Activated naive CD8-positive, alpha-beta T cell treated with anti-CD3 and anti-CD28 coated beads, Interleukin-2, amount 10 ng/mL, durations not matched to agents 7 days and 5 days (primary cell): ENCODE measurements at regions not wholly inside any gene's neighbourhood (a gene's known extent, or its start where the extent isn't known, plus 50 kb on each side); places are given as distances from the start of the nearest gene placed in this dataset.
"Not testable (repeated sequence)": the region's sequence is repeated elsewhere in the genome, so short reads cannot be mapped to it uniquely, and the experiment has no call there.

Experiments
- ATAC-seq: fragments of 150-1000 bp; cut with Tn5 transposase; one replicate; pipeline ENCODE4 v1.10.0; 2021; ENCODE audit warnings: low read depth, moderate library complexity
- POLR2A ChIA-PET: fragments of 350-600 bp; sonication (Branson Sonifier 250); formaldehyde crosslinking; loops from one replicate; lab custom pipeline; 2021; ENCODE audit warnings: antibody characterized with exemption; lab: Charles Lee
- DNase-seq: peaks from one replicate; pipeline ENCODE4 v3.0.0; 2021
- H3K27ac Mint-ChIP-seq: one replicate; pipeline ENCODE4 v1.8.0; 2022; ENCODE audit warnings: mild to moderate bottlenecking, mixed read lengths
- H3K27me3 Mint-ChIP-seq: one replicate; pipeline ENCODE4 v1.8.0; 2022; ENCODE audit warnings: mild to moderate bottlenecking, moderate library complexity, mixed read lengths
- H3K36me3 Mint-ChIP-seq: one replicate; pipeline ENCODE4 v1.8.0; 2021; ENCODE audit warnings: mild to moderate bottlenecking, mixed read lengths
- H3K4me1 Mint-ChIP-seq: one replicate; pipeline ENCODE4 v1.8.0; 2021; ENCODE audit warnings: mixed read lengths
- H3K4me3 Mint-ChIP-seq: one replicate; pipeline ENCODE4 v1.8.0; 2022; ENCODE audit warnings: mild to moderate bottlenecking, moderate library complexity, mixed read lengths
- H3K9me3 Mint-ChIP-seq: one replicate; pipeline ENCODE4 v1.8.0; 2021; ENCODE audit warnings: mixed read lengths

- no peak for ATAC-seq
- H3K9me3 Mint-ChIP-seq: peaks cover 1% of the 10 kb centered on the region
Measured at GRCh38 chr5:163309914-163310313, 127.5 kb upstream of the CCNG1 start.

GRCh38 chr5:163310997-163311396 lies 126.4 kb upstream of the CCNG1 start:
- Mint-ChIP-seq H3K4me1 (no peaks in the 10 kb centered on the region), H3K9me3 (peaks cover 4% of the 10 kb centered on the region), H3K27me3 (peaks cover 3% of the 10 kb centered on the region), H3K4me3 (no peak overlapping the region), H3K36me3 (no peaks in the 10 kb centered on the region), H3K27ac (no peak overlapping the region)
- DNase-seq (no peak), ATAC-seq (no peak)
- POLR2A ChIA-PET: no interaction called here

More at GRCh38 chr5:163309914-163310313, 127.5 kb upstream of the CCNG1 start:
- no peaks in the 10 kb centered on the region for H3K4me1 Mint-ChIP-seq
- H3K4me3 Mint-ChIP-seq: no peak overlapping the region
- no peak for DNase-seq
- H3K36me3 Mint-ChIP-seq: no peaks in the 10 kb centered on the region
- H3K27me3 Mint-ChIP-seq: peaks cover 3% of the 10 kb centered on the region
- H3K27ac Mint-ChIP-seq: no peak overlapping the region
- POLR2A ChIA-PET: no interaction called here

- Mint-ChIP-seq H3K4me1 (no peaks in the 10 kb centered on the region), H3K27me3 (peaks cover 3% of the 10 kb centered on the region), H3K4me3 (no peak overlapping the region), H3K27ac (no peak overlapping the region), H3K9me3 (peaks cover 4% of the 10 kb centered on the region), H3K36me3 (no peaks in the 10 kb centered on the region)
- DNase-seq (no peak), ATAC-seq (no peak)
- POLR2A ChIA-PET: no interaction called here
Measured at GRCh38 chr5:163312598-163312997, 124.8 kb upstream of the CCNG1 start.

GRCh38 chr5:163313049-163313448 lies 124.3 kb upstream of the CCNG1 start:
- H3K4me3 Mint-ChIP-seq, H3K9me3 Mint-ChIP-seq, H3K4me1 Mint-ChIP-seq, POLR2A ChIA-PET, DNase-seq, ATAC-seq, H3K27me3 Mint-ChIP-seq, H3K36me3 Mint-ChIP-seq, H3K27ac Mint-ChIP-seq: not testable (repeated sequence)

GRCh38 chr5:163316374-163316773 lies 121.0 kb upstream of the CCNG1 start:
- DNase-seq, H3K27ac Mint-ChIP-seq, H3K9me3 Mint-ChIP-seq, H3K27me3 Mint-ChIP-seq, H3K4me1 Mint-ChIP-seq, ATAC-seq, H3K36me3 Mint-ChIP-seq, H3K4me3 Mint-ChIP-seq, POLR2A ChIA-PET: not testable (repeated sequence)

- Mint-ChIP-seq H3K27me3 (peaks cover 4% of the 10 kb centered on the region), H3K9me3 (peaks cover 3% of the 10 kb centered on the region), H3K4me3 (no peak overlapping the region), H3K36me3 (no peaks in the 10 kb centered on the region), H3K27ac (no peak overlapping the region), H3K4me1 (no peaks in the 10 kb centered on the region)
- POLR2A ChIA-PET: no interaction called here
- ATAC-seq (no peak), DNase-seq (no peak)
Measured at GRCh38 chr5:163318707-163319106, 118.7 kb upstream of the CCNG1 start.

- H3K27me3 Mint-ChIP-seq: peaks cover 4% of the 10 kb centered on the region
- DNase-seq: no peak
- no peak for ATAC-seq
- H3K4me3 Mint-ChIP-seq: no peak overlapping the region
- POLR2A ChIA-PET: interaction anchor here (0.7 kb wide), 1 partner anchor 909 kb away, joined by 3 read pairs; no protein-coding TSS in a partner anchor
- no peak overlapping the region for H3K27ac Mint-ChIP-seq
- no peaks in the 10 kb centered on the region for H3K9me3 Mint-ChIP-seq
- H3K4me1 Mint-ChIP-seq: no peaks in the 10 kb centered on the region
- no peaks in the 10 kb centered on the region for H3K36me3 Mint-ChIP-seq
Measured at GRCh38 chr5:163321511-163321910, 115.9 kb upstream of the CCNG1 start.

- H3K9me3 Mint-ChIP-seq: no peaks in the 10 kb centered on the region
- POLR2A ChIA-PET: no interaction called here
- peaks cover 2% of the 10 kb centered on the region for H3K27me3 Mint-ChIP-seq
- no peaks in the 10 kb centered on the region for H3K36me3 Mint-ChIP-seq
- H3K4me1 Mint-ChIP-seq: no peaks in the 10 kb centered on the region
- no peak for DNase-seq
- no peak for ATAC-seq
- no peak overlapping the region for H3K27ac Mint-ChIP-seq
- no peak overlapping the region for H3K4me3 Mint-ChIP-seq
Measured at GRCh38 chr5:163330723-163331668, 106.4 kb upstream of the CCNG1 start.

GRCh38 chr5:163336074-163336473 lies 101.3 kb upstream of the CCNG1 start:
- H3K4me3 Mint-ChIP-seq, H3K36me3 Mint-ChIP-seq, POLR2A ChIA-PET, H3K27me3 Mint-ChIP-seq, H3K4me1 Mint-ChIP-seq, ATAC-seq, H3K9me3 Mint-ChIP-seq, H3K27ac Mint-ChIP-seq, DNase-seq: not testable (repeated sequence)

- no peak overlapping the region for H3K4me3 Mint-ChIP-seq
- DNase-seq: no peak
- no peaks in the 10 kb centered on the region for H3K9me3 Mint-ChIP-seq
- H3K27me3 Mint-ChIP-seq: no peaks in the 10 kb centered on the region
- no peaks in the 10 kb centered on the region for H3K4me1 Mint-ChIP-seq
- ATAC-seq: no peak
- H3K36me3 Mint-ChIP-seq: no peaks in the 10 kb centered on the region
- POLR2A ChIA-PET: no interaction called here
- H3K27ac Mint-ChIP-seq: no peak overlapping the region
Measured at GRCh38 chr5:163339148-163339547, 98.2 kb upstream of the CCNG1 start.

GRCh38 chr5:163340378-163340777 lies 97.0 kb upstream of the CCNG1 start:
- ATAC-seq, H3K36me3 Mint-ChIP-seq, H3K4me3 Mint-ChIP-seq, H3K27ac Mint-ChIP-seq, H3K27me3 Mint-ChIP-seq, DNase-seq, H3K9me3 Mint-ChIP-seq, POLR2A ChIA-PET, H3K4me1 Mint-ChIP-seq: not testable (repeated sequence)

- Mint-ChIP-seq H3K36me3 (no peaks in the 10 kb centered on the region), H3K27me3 (no peaks in the 10 kb centered on the region), H3K27ac (no peak overlapping the region), H3K4me1 (no peaks in the 10 kb centered on the region), H3K4me3 (no peak overlapping the region), H3K9me3 (no peaks in the 10 kb centered on the region)
- DNase-seq (no peak), ATAC-seq (no peak)
- POLR2A ChIA-PET: no interaction called here
Measured at GRCh38 chr5:163342306-163342705, 95.1 kb upstream of the CCNG1 start.

GRCh38 chr5:163345216-163345615 lies 92.2 kb upstream of the CCNG1 start:
- Mint-ChIP-seq H3K27me3 (no peaks in the 10 kb centered on the region), H3K27ac (no peak overlapping the region), H3K36me3 (no peaks in the 10 kb centered on the region), H3K4me3 (no peak overlapping the region), H3K9me3 (no peaks in the 10 kb centered on the region), H3K4me1 (no peaks in the 10 kb centered on the region)
- no peak for DNase-seq
- POLR2A ChIA-PET: no interaction called here
- ATAC-seq: no peak

- Mint-ChIP-seq H3K4me3 (no peak overlapping the region), H3K9me3 (no peaks in the 10 kb centered on the region), H3K4me1 (no peaks in the 10 kb centered on the region), H3K27ac (no peak overlapping the region), H3K36me3 (no peaks in the 10 kb centered on the region), H3K27me3 (peaks cover 2% of the 10 kb centered on the region)
- ATAC-seq (no peak), DNase-seq (no peak)
- POLR2A ChIA-PET: no interaction called here
Measured at GRCh38 chr5:163347671-163348070, 89.7 kb upstream of the CCNG1 start.
